ENCODE measurements at regions not wholly inside any gene's neighbourhood (a gene's known extent, or its start where the extent isn't known, plus 50 kb on each side); places are given as distances from the start of the nearest gene placed in this dataset.

DNA sequence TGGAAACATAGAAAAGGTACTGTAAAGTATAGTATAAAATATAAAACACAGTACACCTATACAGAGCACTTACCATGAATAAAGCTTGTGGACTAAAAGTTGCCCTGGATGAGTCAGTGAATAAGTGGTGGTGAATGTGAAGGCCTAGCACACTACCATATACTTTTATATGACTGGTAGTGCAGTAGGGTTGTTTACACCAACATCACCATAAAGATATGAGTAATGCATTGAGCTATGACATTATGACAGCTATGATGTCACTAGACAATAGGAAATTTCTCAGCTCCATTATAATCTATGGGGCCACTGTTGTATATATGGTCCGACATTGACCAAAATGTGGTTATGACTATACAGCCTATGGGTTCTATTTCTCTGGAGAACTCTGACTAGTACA, 291.8 kb upstream of the ACTBL2 start (continued):
- TF ChIP-seq, protein P1, sequence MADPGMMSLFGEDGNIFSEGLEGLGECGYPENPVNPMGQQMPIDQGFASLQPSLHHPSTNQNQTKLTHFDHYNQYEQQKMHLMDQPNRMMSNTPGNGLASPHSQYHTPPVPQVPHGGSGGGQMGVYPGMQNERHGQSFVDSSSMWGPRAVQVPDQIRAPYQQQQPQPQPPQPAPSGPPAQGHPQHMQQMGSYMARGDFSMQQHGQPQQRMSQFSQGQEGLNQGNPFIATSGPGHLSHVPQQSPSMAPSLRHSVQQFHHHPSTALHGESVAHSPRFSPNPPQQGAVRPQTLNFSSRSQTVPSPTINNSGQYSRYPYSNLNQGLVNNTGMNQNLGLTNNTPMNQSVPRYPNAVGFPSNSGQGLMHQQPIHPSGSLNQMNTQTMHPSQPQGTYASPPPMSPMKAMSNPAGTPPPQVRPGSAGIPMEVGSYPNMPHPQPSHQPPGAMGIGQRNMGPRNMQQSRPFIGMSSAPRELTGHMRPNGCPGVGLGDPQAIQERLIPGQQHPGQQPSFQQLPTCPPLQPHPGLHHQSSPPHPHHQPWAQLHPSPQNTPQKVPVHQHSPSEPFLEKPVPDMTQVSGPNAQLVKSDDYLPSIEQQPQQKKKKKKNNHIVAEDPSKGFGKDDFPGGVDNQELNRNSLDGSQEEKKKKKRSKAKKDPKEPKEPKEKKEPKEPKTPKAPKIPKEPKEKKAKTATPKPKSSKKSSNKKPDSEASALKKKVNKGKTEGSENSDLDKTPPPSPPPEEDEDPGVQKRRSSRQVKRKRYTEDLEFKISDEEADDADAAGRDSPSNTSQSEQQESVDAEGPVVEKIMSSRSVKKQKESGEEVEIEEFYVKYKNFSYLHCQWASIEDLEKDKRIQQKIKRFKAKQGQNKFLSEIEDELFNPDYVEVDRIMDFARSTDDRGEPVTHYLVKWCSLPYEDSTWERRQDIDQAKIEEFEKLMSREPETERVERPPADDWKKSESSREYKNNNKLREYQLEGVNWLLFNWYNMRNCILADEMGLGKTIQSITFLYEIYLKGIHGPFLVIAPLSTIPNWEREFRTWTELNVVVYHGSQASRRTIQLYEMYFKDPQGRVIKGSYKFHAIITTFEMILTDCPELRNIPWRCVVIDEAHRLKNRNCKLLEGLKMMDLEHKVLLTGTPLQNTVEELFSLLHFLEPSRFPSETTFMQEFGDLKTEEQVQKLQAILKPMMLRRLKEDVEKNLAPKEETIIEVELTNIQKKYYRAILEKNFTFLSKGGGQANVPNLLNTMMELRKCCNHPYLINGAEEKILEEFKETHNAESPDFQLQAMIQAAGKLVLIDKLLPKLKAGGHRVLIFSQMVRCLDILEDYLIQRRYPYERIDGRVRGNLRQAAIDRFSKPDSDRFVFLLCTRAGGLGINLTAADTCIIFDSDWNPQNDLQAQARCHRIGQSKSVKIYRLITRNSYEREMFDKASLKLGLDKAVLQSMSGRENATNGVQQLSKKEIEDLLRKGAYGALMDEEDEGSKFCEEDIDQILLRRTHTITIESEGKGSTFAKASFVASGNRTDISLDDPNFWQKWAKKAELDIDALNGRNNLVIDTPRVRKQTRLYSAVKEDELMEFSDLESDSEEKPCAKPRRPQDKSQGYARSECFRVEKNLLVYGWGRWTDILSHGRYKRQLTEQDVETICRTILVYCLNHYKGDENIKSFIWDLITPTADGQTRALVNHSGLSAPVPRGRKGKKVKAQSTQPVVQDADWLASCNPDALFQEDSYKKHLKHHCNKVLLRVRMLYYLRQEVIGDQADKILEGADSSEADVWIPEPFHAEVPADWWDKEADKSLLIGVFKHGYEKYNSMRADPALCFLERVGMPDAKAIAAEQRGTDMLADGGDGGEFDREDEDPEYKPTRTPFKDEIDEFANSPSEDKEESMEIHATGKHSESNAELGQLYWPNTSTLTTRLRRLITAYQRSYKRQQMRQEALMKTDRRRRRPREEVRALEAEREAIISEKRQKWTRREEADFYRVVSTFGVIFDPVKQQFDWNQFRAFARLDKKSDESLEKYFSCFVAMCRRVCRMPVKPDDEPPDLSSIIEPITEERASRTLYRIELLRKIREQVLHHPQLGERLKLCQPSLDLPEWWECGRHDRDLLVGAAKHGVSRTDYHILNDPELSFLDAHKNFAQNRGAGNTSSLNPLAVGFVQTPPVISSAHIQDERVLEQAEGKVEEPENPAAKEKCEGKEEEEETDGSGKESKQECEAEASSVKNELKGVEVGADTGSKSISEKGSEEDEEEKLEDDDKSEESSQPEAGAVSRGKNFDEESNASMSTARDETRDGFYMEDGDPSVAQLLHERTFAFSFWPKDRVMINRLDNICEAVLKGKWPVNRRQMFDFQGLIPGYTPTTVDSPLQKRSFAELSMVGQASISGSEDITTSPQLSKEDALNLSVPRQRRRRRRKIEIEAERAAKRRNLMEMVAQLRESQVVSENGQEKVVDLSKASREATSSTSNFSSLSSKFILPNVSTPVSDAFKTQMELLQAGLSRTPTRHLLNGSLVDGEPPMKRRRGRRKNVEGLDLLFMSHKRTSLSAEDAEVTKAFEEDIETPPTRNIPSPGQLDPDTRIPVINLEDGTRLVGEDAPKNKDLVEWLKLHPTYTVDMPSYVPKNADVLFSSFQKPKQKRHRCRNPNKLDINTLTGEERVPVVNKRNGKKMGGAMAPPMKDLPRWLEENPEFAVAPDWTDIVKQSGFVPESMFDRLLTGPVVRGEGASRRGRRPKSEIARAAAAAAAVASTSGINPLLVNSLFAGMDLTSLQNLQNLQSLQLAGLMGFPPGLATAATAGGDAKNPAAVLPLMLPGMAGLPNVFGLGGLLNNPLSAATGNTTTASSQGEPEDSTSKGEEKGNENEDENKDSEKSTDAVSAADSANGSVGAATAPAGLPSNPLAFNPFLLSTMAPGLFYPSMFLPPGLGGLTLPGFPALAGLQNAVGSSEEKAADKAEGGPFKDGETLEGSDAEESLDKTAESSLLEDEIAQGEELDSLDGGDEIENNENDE (IDR thresholded peaks at IDR 0.05; ENCODE audit: insufficient replicate concordance, low read length): no peak
- TF ChIP-seq GABPA (IDR thresholded peaks at IDR 0.05; ENCODE audit: borderline replicate concordance, insufficient read depth, low read length) (no peak), RAD21 (IDR thresholded peaks at IDR 0.05 in 1 of 2, conservative IDR thresholded peaks at IDR 0.05 in 1 of 2; ENCODE audit: low read depth in 2 of 2, low read length in 2 of 2) (no peak), RXRA (IDR thresholded peaks at IDR 0.05; ENCODE audit: insufficient read depth, low read depth, low read length) (no peak), SRF (IDR thresholded peaks at IDR 0.05; ENCODE audit: low read depth, low read length) (no peak), KDM5A (IDR thresholded peaks at IDR 0.05; ENCODE audit: low read length) (no peak), EZH2 (IDR thresholded peaks at IDR 0.05; ENCODE audit: low read depth, low read length, severe bottlenecking) (no peak), CREB1 (IDR thresholded peaks at IDR 0.05) (no peak)
- TF ChIP-seq, protein P2, sequence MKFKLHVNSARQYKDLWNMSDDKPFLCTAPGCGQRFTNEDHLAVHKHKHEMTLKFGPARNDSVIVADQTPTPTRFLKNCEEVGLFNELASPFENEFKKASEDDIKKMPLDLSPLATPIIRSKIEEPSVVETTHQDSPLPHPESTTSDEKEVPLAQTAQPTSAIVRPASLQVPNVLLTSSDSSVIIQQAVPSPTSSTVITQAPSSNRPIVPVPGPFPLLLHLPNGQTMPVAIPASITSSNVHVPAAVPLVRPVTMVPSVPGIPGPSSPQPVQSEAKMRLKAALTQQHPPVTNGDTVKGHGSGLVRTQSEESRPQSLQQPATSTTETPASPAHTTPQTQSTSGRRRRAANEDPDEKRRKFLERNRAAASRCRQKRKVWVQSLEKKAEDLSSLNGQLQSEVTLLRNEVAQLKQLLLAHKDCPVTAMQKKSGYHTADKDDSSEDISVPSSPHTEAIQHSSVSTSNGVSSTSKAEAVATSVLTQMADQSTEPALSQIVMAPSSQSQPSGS (IDR thresholded peaks at IDR 0.05; ENCODE audit: low read length): no peak

Data from H1 (cell line).